Tibial nerve (tissue), 3 donors: ENCODE measurements at regions not wholly inside any gene's neighbourhood (a gene's known extent, or its start where the extent isn't known, plus 50 kb on each side); places are given as distances from the start of the nearest gene placed in this dataset.

ENCODE experiments used
- CTCF ChIP-seq, 5 experiments: fragments of 200-600 bp in 3 of 5; fragments of 450-650 bp in 2 of 5; sonication (generic) in 3 of 5; IDR thresholded peaks; one replicate each; pipeline ENCODE4 v1.5.1; 2016 to 2019; ENCODE audit warnings: antibody characterized with exemption in 5 of 5, mild to moderate bottlenecking in 3 of 5, moderate library complexity in 2 of 5
- POLR2A ChIP-seq, 2 donors: fragments of 450-650 bp; IDR thresholded peaks; one replicate each; pipeline ENCODE4 v1.6.1; 2017; ENCODE audit warnings: antibody characterized with exemption in 2 of 2, mild to moderate bottlenecking in 2 of 2, moderate library complexity in 2 of 2

- TF ChIP-seq CTCF (IDR thresholded peaks at IDR 0.05) (no peak), POLR2A (IDR thresholded peaks at IDR 0.05) (no peak)
These were observed 439.9 kb upstream of the ETAA1 start for GRCh38 chr2:66957198-66957597.
